Coronary artery (tissue), 2 donors: ENCODE measurements at regions not wholly inside any gene's neighbourhood (a gene's known extent, or its start where the extent isn't known, plus 50 kb on each side); places are given as distances from the start of the nearest gene placed in this dataset.

Experiments
- DNase-seq: peaks from one replicate; pipeline ENCODE4 v3.0.0-alpha.2; 2017; ENCODE audit warnings: low spot score
- H3K27ac ChIP-seq, 2 donors: fragments of 200-600 bp; sonication (generic); one replicate each; pipeline ENCODE4 v1.5.1; 2016 to 2019
- H3K4me3 ChIP-seq: fragments of 200-600 bp; sonication (generic); 2 replicates; pipeline ENCODE4 v1.5.1; 2016; ENCODE audit warnings: mild to moderate bottlenecking, moderate library complexity
- TF ChIP-seq, protein P1 (sequence below): fragments of 200-600 bp; sonication (generic); IDR thresholded peaks from one replicate; pipeline ENCODE4 v1.5.1; 2019; ENCODE audit warnings: antibody characterized with exemption

DNA sequence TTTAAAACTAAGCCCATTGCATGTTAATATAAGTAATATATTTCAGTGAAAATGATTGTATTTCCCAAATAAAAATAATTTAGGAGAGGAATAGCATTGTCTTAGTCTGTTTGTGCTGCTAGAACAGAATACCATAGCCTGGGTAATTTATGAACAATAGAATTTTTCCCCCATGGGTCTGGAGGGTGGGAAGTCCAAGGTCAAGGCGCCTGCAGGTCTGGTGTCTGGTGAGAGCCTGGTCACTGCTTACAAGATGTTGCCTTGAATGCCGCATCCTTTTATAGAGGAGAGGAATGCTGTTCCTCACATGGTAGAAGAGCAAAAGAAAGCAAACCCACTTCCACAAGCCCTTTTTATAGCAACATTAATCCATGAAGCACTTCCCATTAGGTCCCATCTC, 161.3 kb upstream of the ZFHX3 start:
- DNase-seq = no peak
- Histone ChIP-seq H3K27ac (no peak overlapping the region), H3K4me3 (no peak overlapping the region)
- TF ChIP-seq, protein P1, sequence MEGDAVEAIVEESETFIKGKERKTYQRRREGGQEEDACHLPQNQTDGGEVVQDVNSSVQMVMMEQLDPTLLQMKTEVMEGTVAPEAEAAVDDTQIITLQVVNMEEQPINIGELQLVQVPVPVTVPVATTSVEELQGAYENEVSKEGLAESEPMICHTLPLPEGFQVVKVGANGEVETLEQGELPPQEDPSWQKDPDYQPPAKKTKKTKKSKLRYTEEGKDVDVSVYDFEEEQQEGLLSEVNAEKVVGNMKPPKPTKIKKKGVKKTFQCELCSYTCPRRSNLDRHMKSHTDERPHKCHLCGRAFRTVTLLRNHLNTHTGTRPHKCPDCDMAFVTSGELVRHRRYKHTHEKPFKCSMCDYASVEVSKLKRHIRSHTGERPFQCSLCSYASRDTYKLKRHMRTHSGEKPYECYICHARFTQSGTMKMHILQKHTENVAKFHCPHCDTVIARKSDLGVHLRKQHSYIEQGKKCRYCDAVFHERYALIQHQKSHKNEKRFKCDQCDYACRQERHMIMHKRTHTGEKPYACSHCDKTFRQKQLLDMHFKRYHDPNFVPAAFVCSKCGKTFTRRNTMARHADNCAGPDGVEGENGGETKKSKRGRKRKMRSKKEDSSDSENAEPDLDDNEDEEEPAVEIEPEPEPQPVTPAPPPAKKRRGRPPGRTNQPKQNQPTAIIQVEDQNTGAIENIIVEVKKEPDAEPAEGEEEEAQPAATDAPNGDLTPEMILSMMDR = no peak

DNA sequence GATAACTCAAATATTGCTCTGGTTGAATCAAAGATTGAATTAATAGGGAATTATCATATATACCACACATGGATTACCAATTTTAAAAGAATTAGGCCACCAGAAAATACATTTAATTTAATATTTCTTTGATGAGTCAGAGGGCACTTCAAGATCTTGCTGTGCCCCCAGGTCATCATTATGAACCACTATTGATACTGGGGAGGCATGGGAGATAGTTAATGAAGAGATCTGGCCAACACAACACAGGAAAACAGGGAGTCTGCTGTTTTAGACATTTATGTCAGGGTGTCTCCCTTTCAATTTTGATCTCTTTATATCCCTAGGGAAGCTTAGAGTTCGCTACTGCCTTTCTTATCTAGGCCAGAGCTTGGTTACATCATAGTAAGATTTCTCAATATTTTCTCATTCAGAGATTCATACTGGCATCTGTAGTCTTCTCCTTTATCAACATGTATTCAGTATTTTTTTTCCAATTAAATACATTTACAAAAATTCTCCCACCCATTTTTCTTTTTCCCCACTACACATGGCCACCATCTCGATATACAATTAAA, 158.3 kb upstream of the ZFHX3 start:
- TF ChIP-seq, protein P1 = no peak
- DNase-seq = no peak
- no peak overlapping the region for H3K27ac ChIP-seq
- no peak overlapping the region for H3K4me3 ChIP-seq

DNA sequence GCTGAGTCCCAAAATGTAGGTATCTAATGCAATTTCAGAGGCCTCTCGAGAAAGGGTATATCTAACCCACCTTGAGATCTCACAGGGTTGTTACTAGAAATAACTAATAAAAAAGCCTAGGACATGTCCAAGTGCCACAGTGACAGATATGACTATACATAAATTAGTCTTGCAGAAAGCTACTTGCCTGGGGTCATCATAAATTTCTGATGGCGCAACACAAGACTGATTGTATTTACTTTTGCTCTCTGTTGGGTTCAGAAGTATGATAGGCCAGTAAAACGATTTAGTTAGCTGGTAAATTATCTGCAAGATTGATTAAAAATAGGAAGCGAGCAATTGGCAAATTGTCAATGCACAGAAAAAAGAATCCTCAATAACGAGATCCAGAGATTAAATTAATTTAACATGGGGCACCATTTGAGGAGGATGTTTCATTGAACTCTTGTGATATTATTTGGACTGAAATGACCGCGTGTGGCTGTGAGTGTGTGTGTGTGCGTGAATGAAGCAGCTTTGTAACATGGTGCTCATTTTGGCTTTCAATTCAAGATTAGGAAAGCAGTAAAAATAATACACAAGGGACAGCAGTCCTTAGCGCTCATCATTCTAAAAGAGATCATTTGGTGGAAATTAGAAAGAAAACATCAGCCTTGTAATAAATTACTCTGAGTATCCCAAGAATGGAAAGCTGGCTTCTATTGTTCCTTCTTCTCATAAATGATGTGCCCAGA, 157.4 kb upstream of the ZFHX3 start:
- TF ChIP-seq, protein P1 = no peak
- Histone ChIP-seq H3K27ac (no peak overlapping the region), H3K4me3 (no peak overlapping the region)
- DNase-seq = no peak

DNA sequence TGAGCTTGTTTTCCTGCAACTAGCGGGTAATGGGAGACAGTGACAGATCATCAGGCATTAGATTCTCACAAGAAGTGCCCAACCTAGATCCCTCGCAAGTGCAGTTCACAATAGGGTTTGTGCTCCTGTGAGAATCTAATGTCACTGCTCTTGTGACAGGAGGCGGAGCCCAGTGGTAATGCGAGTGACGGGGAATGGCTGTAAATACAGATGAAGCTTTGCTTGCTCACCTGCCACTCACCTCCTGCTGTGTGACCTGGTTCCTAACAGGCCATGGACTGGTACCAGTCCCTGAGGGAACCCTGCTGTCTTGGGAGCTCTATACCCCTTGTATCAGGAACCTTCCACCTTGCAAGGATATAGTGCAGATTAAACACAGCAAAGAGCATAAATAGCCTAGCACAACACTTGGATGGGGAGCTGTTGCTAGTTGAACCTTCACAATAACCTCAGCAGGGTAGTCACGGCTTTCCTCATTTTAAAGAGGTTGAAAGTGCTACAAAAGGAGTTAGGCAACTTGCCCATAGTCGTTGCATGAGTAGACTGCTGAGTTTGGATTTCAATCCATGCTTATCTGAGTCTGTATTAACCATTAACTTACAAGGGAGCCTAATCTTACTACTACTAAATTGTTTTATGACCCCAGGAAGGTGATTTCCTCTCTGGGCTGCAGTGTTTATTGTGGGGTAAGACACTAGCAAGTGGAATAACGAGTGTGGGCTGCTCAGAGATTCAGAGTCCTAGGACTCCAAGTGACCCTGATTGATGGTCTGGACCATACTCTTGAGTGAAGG, 156.6 kb upstream of the ZFHX3 start:
- Histone ChIP-seq H3K4me3 (no peak overlapping the region), H3K27ac (no peak overlapping the region)
- TF ChIP-seq, protein P1 = no peak
- no peak for DNase-seq

DNA sequence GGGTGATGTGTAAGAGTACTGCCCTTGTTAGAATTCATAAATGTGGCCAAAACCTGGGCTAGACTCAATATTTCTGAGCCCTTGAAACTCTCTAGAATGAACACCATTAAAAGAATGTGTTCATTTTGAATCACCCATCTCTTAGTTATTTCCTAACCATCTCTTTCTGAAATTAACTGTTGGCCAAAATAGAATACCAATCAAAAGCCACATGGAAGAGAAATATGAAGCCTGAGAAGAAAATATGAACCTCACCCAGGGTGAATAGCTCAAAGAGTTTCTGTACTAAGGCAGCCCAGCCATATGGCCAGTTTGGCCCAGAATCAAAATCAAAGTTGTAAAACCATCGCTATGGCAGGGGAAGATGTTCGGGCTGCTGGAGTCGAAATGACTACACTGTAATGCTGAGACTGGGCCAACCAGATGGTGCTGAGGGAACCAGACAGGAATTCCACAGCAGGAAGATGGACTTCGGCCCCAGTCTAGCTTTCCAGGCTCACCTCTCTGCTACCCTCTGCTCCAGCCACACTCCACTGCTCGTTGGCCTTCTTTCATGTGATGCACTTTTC, 154.3 kb upstream of the ZFHX3 start:
- DNase-seq = no peak
- TF ChIP-seq, protein P1 = no peak
- peak overlapping the region in 1 of 2 donors; percentile 22 for H3K27ac ChIP-seq
- no peak overlapping the region for H3K4me3 ChIP-seq

DNA sequence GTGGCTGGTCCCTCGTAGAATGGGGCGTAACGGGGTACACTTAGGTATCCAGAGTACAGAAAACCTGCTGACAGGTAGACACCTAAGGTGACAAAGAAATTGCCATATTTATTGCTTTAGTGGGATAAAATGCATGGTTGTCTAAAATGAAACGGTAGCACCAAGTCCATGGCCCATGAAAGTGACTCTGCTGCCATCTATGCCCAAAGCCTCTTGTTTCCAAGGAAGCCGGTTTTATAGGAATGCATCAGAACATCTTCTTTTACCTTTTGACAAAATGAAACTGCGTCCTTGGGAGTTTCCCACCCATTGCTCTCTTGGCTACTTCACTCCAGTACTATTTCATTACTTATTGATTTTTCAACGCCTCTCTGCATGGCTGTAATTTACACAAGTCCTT, 151.3 kb upstream of the ZFHX3 start:
- Histone ChIP-seq H3K27ac (no peak overlapping the region), H3K4me3 (no peak overlapping the region)
- no peak for DNase-seq
- TF ChIP-seq, protein P1 = no peak
